Upper lobe of left lung (tissue), 4 donors: ENCODE measurements at regions not wholly inside any gene's neighbourhood (a gene's known extent, or its start where the extent isn't known, plus 50 kb on each side); places are given as distances from the start of the nearest gene placed in this dataset.

ENCODE experiments used
- EP300 ChIP-seq, 4 donors: sonication (generic); formaldehyde crosslinking; IDR thresholded peaks; one replicate each; pipeline ENCODE4 v1.5.1; 2017; ENCODE audit warnings: antibody characterized with exemption in 4 of 4, control low read depth in 2 of 4
- TF ChIP-seq, protein P1 (sequence below), 6 experiments: fragments of 450-650 bp in 4 of 6; fragments of 200-600 bp in 2 of 6; sonication (generic) in 2 of 6; IDR thresholded peaks; one replicate each; pipeline ENCODE4 v1.5.1; 2016 to 2019; ENCODE audit warnings: antibody characterized with exemption in 6 of 6

DNA sequence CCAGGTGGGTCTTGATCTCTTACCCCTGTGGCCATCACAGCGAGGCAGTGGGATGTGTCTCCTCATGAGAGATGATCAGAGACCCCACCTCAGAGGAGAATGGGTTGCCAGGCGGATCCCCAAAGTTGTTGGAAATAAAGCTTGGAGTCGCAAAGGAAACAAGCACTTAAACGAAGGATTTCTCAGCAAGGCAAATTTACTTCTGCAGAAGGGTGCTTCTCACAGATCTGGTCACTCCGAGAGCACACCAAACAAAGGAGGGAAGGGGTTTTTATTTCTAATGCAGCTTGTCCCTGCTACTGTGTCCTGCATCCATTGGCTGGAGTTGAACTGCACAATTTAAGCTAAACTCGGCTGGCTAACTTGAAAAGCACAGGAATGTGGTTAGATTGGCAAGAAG, 466.6 kb upstream of the EYS start:
- TF ChIP-seq, protein P1, sequence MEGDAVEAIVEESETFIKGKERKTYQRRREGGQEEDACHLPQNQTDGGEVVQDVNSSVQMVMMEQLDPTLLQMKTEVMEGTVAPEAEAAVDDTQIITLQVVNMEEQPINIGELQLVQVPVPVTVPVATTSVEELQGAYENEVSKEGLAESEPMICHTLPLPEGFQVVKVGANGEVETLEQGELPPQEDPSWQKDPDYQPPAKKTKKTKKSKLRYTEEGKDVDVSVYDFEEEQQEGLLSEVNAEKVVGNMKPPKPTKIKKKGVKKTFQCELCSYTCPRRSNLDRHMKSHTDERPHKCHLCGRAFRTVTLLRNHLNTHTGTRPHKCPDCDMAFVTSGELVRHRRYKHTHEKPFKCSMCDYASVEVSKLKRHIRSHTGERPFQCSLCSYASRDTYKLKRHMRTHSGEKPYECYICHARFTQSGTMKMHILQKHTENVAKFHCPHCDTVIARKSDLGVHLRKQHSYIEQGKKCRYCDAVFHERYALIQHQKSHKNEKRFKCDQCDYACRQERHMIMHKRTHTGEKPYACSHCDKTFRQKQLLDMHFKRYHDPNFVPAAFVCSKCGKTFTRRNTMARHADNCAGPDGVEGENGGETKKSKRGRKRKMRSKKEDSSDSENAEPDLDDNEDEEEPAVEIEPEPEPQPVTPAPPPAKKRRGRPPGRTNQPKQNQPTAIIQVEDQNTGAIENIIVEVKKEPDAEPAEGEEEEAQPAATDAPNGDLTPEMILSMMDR (IDR thresholded peaks at IDR 0.05), result no peak
- no peak for TF ChIP-seq EP300 (IDR thresholded peaks at IDR 0.05)
